ENCODE measurements at regions not wholly inside any gene's neighbourhood (a gene's known extent, or its start where the extent isn't known, plus 50 kb on each side); places are given as distances from the start of the nearest gene placed in this dataset.
A peak's percentile ranks its signal among the peaks of the same experiment; 100 is the strongest.

- H3K27ac ChIP-seq: peak overlapping the region in 1 of 2 donors; percentile 53
- no peak for TF ChIP-seq CTCF (IDR thresholded peaks at IDR 0.05)
Observed at GRCh38 chr6:14920276-14920675, 325.6 kb upstream of the JARID2 start.

GRCh38 chr6:14921170-14921569 lies 324.7 kb upstream of the JARID2 start:
- peak overlapping the region in 1 of 2 donors; percentile 77 for H3K27ac ChIP-seq
- H3K4me3 ChIP-seq: no peak overlapping the region
- peak; percentile 76 for DNase-seq (ENCODE audit: low spot score)
- no peak for TF ChIP-seq CTCF (IDR thresholded peaks at IDR 0.05)

More at GRCh38 chr6:14920276-14920675, 325.6 kb upstream of the JARID2 start:
- DNase-seq (ENCODE audit: low spot score): no peak
- no peak overlapping the region for H3K4me3 ChIP-seq

GRCh38 chr6:14921878-14922671 lies 323.8 kb upstream of the JARID2 start:
- peak overlapping the region in 1 of 2 donors; percentile 77 for H3K27ac ChIP-seq
- no peak for DNase-seq (ENCODE audit: low spot score)

GRCh38 chr6:14922706-14923460 lies 323.0 kb upstream of the JARID2 start:
- no peak for DNase-seq (ENCODE audit: low spot score)
- TF ChIP-seq CTCF (IDR thresholded peaks at IDR 0.05): no peak
- peak overlapping the region in 1 of 2 donors; percentile 77 for H3K27ac ChIP-seq
- no peak overlapping the region for H3K4me3 ChIP-seq

More at GRCh38 chr6:14921878-14922671, 323.8 kb upstream of the JARID2 start:
- H3K4me3 ChIP-seq: no peak overlapping the region
- TF ChIP-seq CTCF (IDR thresholded peaks at IDR 0.05): no peak

GRCh38 chr6:14924126-14925024 lies 321.5 kb upstream of the JARID2 start:
- DNase-seq (ENCODE audit: low spot score): no peak
- TF ChIP-seq CTCF (IDR thresholded peaks at IDR 0.05): no peak
- Histone ChIP-seq H3K27ac (no peak overlapping the region), H3K4me3 (peak overlapping the region; percentile 9)

- TF ChIP-seq CTCF (IDR thresholded peaks at IDR 0.05): no peak
- no peak for DNase-seq (ENCODE audit: low spot score)
- Histone ChIP-seq H3K27ac (no peak overlapping the region), H3K4me3 (peak overlapping the region; percentile 9)
Observed at GRCh38 chr6:14925025-14925698, 320.7 kb upstream of the JARID2 start.

Data from coronary artery (tissue), 2 donors.